WTC11 (cell line): ENCODE measurements at regions not wholly inside any gene's neighbourhood (a gene's known extent, or its start where the extent isn't known, plus 50 kb on each side); places are given as distances from the start of the nearest gene placed in this dataset.

Experiments used
- ATAC-seq: fragments of 200-7000 bp; cut with Tn5 transposase; 2 replicates; pipeline ENCODE4 v1.10.0; 2021; ENCODE audit warnings: mild to moderate bottlenecking, moderate library complexity
- CTCF ChIA-PET: fragments of 300-600 bp; sonication (Branson Sonifier 250); formaldehyde crosslinking; loops from one replicate; lab custom pipeline; 2021; ENCODE audit warnings: antibody characterized with exemption; lab: Charles Lee
- POLR2A ChIA-PET: fragments of 350-600 bp; sonication (Branson Sonifier 250); formaldehyde crosslinking; loops from one replicate; lab custom pipeline; 2021; ENCODE audit warnings: antibody characterized with exemption; lab: Charles Lee
- DNase-seq: peaks from one replicate; pipeline ENCODE4 v3.0.0; 2021; ENCODE audit warnings: low spot score
- H3K27ac Mint-ChIP-seq: 2 replicates; pipeline ENCODE4 v1.8.0; 2021; ENCODE audit warnings: mixed read lengths
- H3K27me3 Mint-ChIP-seq: 2 replicates; pipeline ENCODE4 v1.8.0; 2021; ENCODE audit warnings: low read depth, mild to moderate bottlenecking, moderate library complexity, mixed read lengths
- H3K36me3 Mint-ChIP-seq: 2 replicates; pipeline ENCODE4 v1.8.0; 2021; ENCODE audit warnings: mixed read lengths
- H3K4me1 Mint-ChIP-seq: 2 replicates; pipeline ENCODE4 v1.8.0; 2022; ENCODE audit warnings: mixed read lengths
- H3K4me3 Mint-ChIP-seq: 2 replicates; pipeline ENCODE4 v1.8.0; 2021; ENCODE audit warnings: mild to moderate bottlenecking, moderate library complexity, mixed read lengths
- H3K9me3 Mint-ChIP-seq: 2 replicates; pipeline ENCODE4 v1.8.0; 2021; ENCODE audit warnings: mixed read lengths
- CBFB ChIP-seq: sonication (generic); formaldehyde crosslinking; IDR thresholded peaks from 2 replicates; pipeline ENCODE4 v1.8.1; 2022; ENCODE audit warnings: mild to moderate bottlenecking, low read depth, missing genetic modification reagents
- CDX4 ChIP-seq: fragments of 250-450 bp; sonication (Bioruptor Pico); IDR thresholded peaks from 2 replicates; pipeline ENCODE4 v1.9.0; 2021; ENCODE audit warnings: moderate library complexity, mild to moderate bottlenecking, inconsistent platforms, borderline replicate concordance
- CREB1 ChIP-seq: sonication (generic); formaldehyde crosslinking; IDR thresholded peaks from 2 replicates; pipeline ENCODE4 v1.8.0; 2023; ENCODE audit warnings: mild to moderate bottlenecking, missing genetic modification reagents
- EMX1 ChIP-seq: fragments of 250-450 bp; sonication (Bioruptor Pico); IDR thresholded peaks from 2 replicates; pipeline ENCODE4 v1.8.0; 2021; ENCODE audit warnings: mild to moderate bottlenecking
- ETV6 ChIP-seq: sonication (generic); formaldehyde crosslinking; IDR thresholded peaks from 2 replicates; pipeline ENCODE4 v1.8.1; 2022; ENCODE audit warnings: mild to moderate bottlenecking, missing genetic modification reagents
- FOXP4 ChIP-seq: sonication (generic); formaldehyde crosslinking; IDR thresholded peaks from 2 replicates; pipeline ENCODE4 v1.8.0; 2022; ENCODE audit warnings: mild to moderate bottlenecking, missing genetic modification reagents
- GABPB1 ChIP-seq: sonication (generic); formaldehyde crosslinking; IDR thresholded peaks from 2 replicates; pipeline ENCODE4 v1.8.1; 2023; ENCODE audit warnings: mild to moderate bottlenecking, missing genetic modification reagents
- IRF1 ChIP-seq: sonication (generic); formaldehyde crosslinking; IDR thresholded peaks from 2 replicates; pipeline ENCODE4 v1.8.0; 2023; ENCODE audit warnings: missing genetic modification reagents
- NR1H2 ChIP-seq: sonication (generic); formaldehyde crosslinking; IDR thresholded peaks from 2 replicates; pipeline ENCODE4 v1.9.0; 2021; ENCODE audit warnings: mild to moderate bottlenecking, moderate library complexity, missing genetic modification reagents
- NR3C1 ChIP-seq: sonication (generic); formaldehyde crosslinking; conservative IDR thresholded peaks from 2 replicates; pipeline ENCODE4 v1.8.1; 2023; ENCODE audit warnings: low read depth, mild to moderate bottlenecking, missing genetic modification reagents
- OVOL2 ChIP-seq: fragments of 250-450 bp; sonication (Bioruptor Pico); IDR thresholded peaks from 2 replicates; pipeline ENCODE4 v1.9.0; 2021; ENCODE audit warnings: mild to moderate bottlenecking, borderline replicate concordance
- PRRX2 ChIP-seq: fragments of 250-450 bp; sonication (Bioruptor Pico); IDR thresholded peaks from 2 replicates; pipeline ENCODE4 v1.8.0; 2021; ENCODE audit warnings: mild to moderate bottlenecking
- RORB ChIP-seq: fragments of 250-450 bp; sonication (Bioruptor Pico); IDR thresholded peaks from 2 replicates; pipeline ENCODE4 v1.9.0; 2021; ENCODE audit warnings: mild to moderate bottlenecking
- SMAD3 ChIP-seq: sonication (generic); formaldehyde crosslinking; IDR thresholded peaks from 2 replicates; pipeline ENCODE4 v1.8.0; 2022; ENCODE audit warnings: missing genetic modification reagents, mild to moderate bottlenecking, borderline replicate concordance
- SMAD4 ChIP-seq: sonication (generic); formaldehyde crosslinking; IDR thresholded peaks from 2 replicates; pipeline ENCODE4 v1.8.0; 2022; ENCODE audit warnings: mild to moderate bottlenecking, missing genetic modification reagents
- TCF7 ChIP-seq: sonication (generic); formaldehyde crosslinking; IDR thresholded peaks from 2 replicates; pipeline ENCODE4 v1.8.0; 2022; ENCODE audit warnings: mild to moderate bottlenecking, low read depth, missing genetic modification reagents, moderate library complexity
- ZBTB21 ChIP-seq: sonication (generic); formaldehyde crosslinking; IDR thresholded peaks from 2 replicates; pipeline ENCODE4 v1.8.1; 2023; ENCODE audit warnings: mild to moderate bottlenecking, missing genetic modification reagents, borderline replicate concordance
- ZNF138 ChIP-seq: sonication (generic); formaldehyde crosslinking; conservative IDR thresholded peaks from 2 replicates; pipeline ENCODE4 v1.8.1; 2022; ENCODE audit warnings: mild to moderate bottlenecking, moderate library complexity, missing genetic modification reagents
- ZNF281 ChIP-seq: sonication (generic); formaldehyde crosslinking; IDR thresholded peaks from 2 replicates; pipeline ENCODE4 v1.8.0; 2023; ENCODE audit warnings: mild to moderate bottlenecking, missing genetic modification reagents
- ZNF317 ChIP-seq: sonication (generic); formaldehyde crosslinking; IDR thresholded peaks from 2 replicates; pipeline ENCODE4 v1.8.1; 2023; ENCODE audit warnings: low read depth, mild to moderate bottlenecking, moderate library complexity, missing genetic modification reagents, borderline replicate concordance
- ZNF423 ChIP-seq: fragments of 250-450 bp; sonication (Bioruptor Pico); IDR thresholded peaks from 2 replicates; pipeline ENCODE4 v2.1.2; 2022; ENCODE audit warnings: mild to moderate bottlenecking, moderate library complexity
- ZNF512 ChIP-seq: sonication (generic); formaldehyde crosslinking; IDR thresholded peaks from 2 replicates; pipeline ENCODE4 v1.8.1; 2022; ENCODE audit warnings: missing genetic modification reagents, borderline replicate concordance
- ZNF532 ChIP-seq: fragments of 250-450 bp; sonication (Bioruptor Pico); IDR thresholded peaks from 2 replicates; pipeline ENCODE4 v1.9.0; 2021; ENCODE audit warnings: mild to moderate bottlenecking, borderline replicate concordance
- ZNF671 ChIP-seq: fragments of 250-450 bp; sonication (Bioruptor Pico); IDR thresholded peaks from 2 replicates; pipeline ENCODE4 v1.8.0; 2021; ENCODE audit warnings: mild to moderate bottlenecking

- CTCF ChIA-PET = interaction anchor here (0.6 kb wide), 1 partner anchor 384 kb away, joined by 3 read pairs; no protein-coding TSS in a partner anchor
- no peak overlapping the region for H3K27ac Mint-ChIP-seq
- H3K4me1 Mint-ChIP-seq = no peaks in the 10 kb centered on the region
- no peaks in the 10 kb centered on the region for H3K36me3 Mint-ChIP-seq
- ATAC-seq (no peak), DNase-seq (no peak)
- POLR2A ChIA-PET = no interaction called here
- H3K27me3 Mint-ChIP-seq = no peaks in the 10 kb centered on the region
- no peak for TF ChIP-seq ETV6 (CRISPR knock-in tag)
- no peak for TF ChIP-seq EMX1 (CRISPR knock-in tag)
- no peak for TF ChIP-seq TCF7
- no peak for TF ChIP-seq GABPB1 (CRISPR knock-in tag)
- TF ChIP-seq NR3C1 (CRISPR knock-in tag) = no peak
- TF ChIP-seq ZNF671 (CRISPR knock-in tag) = no peak
- TF ChIP-seq SMAD4 = no peak
- TF ChIP-seq OVOL2 (CRISPR knock-in tag) = no peak
- no peak for TF ChIP-seq ZNF138 (CRISPR knock-in tag)
- no peak for TF ChIP-seq ZBTB21 (CRISPR knock-in tag)
- TF ChIP-seq FOXP4 (CRISPR knock-in tag) = no peak
- TF ChIP-seq NR1H2 (CRISPR knock-in tag) = no peak
- no peak for TF ChIP-seq CDX4 (CRISPR knock-in tag)
- no peak for TF ChIP-seq PRRX2 (CRISPR knock-in tag)
- no peak for TF ChIP-seq ZNF423
- TF ChIP-seq, all 79 proteins: peak for 0
- Mint-ChIP-seq H3K4me3 (no peak overlapping the region), H3K9me3 (no peaks in the 10 kb centered on the region)
Observed at GRCh38 chr12:90695415-90695814, 259.6 kb downstream of the CCER1 start.

GRCh38 chr12:90690120-90690519 lies 264.9 kb downstream of the CCER1 start:
- CTCF ChIA-PET = no interaction called here
- TF ChIP-seq PRRX2 (CRISPR knock-in tag) = no peak
- TF ChIP-seq ETV6 (CRISPR knock-in tag) = no peak
- no peak for TF ChIP-seq CBFB (CRISPR knock-in tag)
- TF ChIP-seq ZNF512 (CRISPR knock-in tag) = no peak
- TF ChIP-seq ZNF317 (CRISPR knock-in tag) = no peak
- TF ChIP-seq ZNF281 = no peak
- TF ChIP-seq CREB1 (CRISPR knock-in tag) = no peak
- no peak for TF ChIP-seq RORB (CRISPR knock-in tag)
- TF ChIP-seq IRF1 (CRISPR knock-in tag) = no peak
- TF ChIP-seq SMAD3 (CRISPR knock-in tag) = no peak
- no peak for TF ChIP-seq ZNF532 (CRISPR knock-in tag)

More at GRCh38 chr12:90690120-90690519, 264.9 kb downstream of the CCER1 start:
- Mint-ChIP-seq H3K4me3 (no peak overlapping the region), H3K4me1 (no peaks in the 10 kb centered on the region), H3K27me3 (no peaks in the 10 kb centered on the region), H3K27ac (no peak overlapping the region), H3K9me3 (peaks cover 6% of the 10 kb centered on the region), H3K36me3 (no peaks in the 10 kb centered on the region)
- no peak for DNase-seq
- no peak for ATAC-seq
- POLR2A ChIA-PET = no interaction called here
